ENCODE measurements at regions not wholly inside any gene's neighbourhood (a gene's known extent, or its start where the extent isn't known, plus 50 kb on each side); places are given as distances from the start of the nearest gene placed in this dataset.

- Histone ChIP-seq H3K4me3 (ENCODE audit: low read depth, low read length) (no peak overlapping the region), H3K4me1 (ENCODE audit: control insufficient read depth, insufficient read depth, low read length) (no peaks in the 10 kb centered on the region), H3K9ac (ENCODE audit: low read depth, low read length) (no peak overlapping the region), H3K27me3 (ENCODE audit: control insufficient read depth, insufficient read depth, low read length) (no peaks in the 10 kb centered on the region), H3K36me3 (ENCODE audit: control insufficient read depth, insufficient read depth, low read length) (no peaks in the 10 kb centered on the region), H3K9me3 (ENCODE audit: control insufficient read depth, insufficient read depth, low read length) (no peaks in the 10 kb centered on the region)
These were observed 135.1 kb downstream of the NSG2 start for GRCh38 chr5:174180639-174181038.

- Histone ChIP-seq H3K9ac (ENCODE audit: low read depth, low read length) (no peak overlapping the region), H3K27me3 (ENCODE audit: control insufficient read depth, insufficient read depth, low read length) (no peaks in the 10 kb centered on the region), H3K9me3 (ENCODE audit: control insufficient read depth, insufficient read depth, low read length) (no peaks in the 10 kb centered on the region), H3K36me3 (ENCODE audit: control insufficient read depth, insufficient read depth, low read length) (no peaks in the 10 kb centered on the region), H3K4me1 (ENCODE audit: control insufficient read depth, insufficient read depth, low read length) (no peaks in the 10 kb centered on the region), H3K4me3 (ENCODE audit: low read depth, low read length) (no peak overlapping the region)
These were observed 136.6 kb downstream of the NSG2 start for GRCh38 chr5:174182111-174182510.

GRCh38 chr5:174183701-174184100, 138.2 kb downstream of the NSG2 start:
- Histone ChIP-seq H3K9ac (ENCODE audit: low read depth, low read length) (no peak overlapping the region), H3K4me1 (ENCODE audit: control insufficient read depth, insufficient read depth, low read length) (no peaks in the 10 kb centered on the region), H3K9me3 (ENCODE audit: control insufficient read depth, insufficient read depth, low read length) (no peaks in the 10 kb centered on the region), H3K4me3 (ENCODE audit: low read depth, low read length) (no peak overlapping the region), H3K27me3 (ENCODE audit: control insufficient read depth, insufficient read depth, low read length) (no peaks in the 10 kb centered on the region), H3K36me3 (ENCODE audit: control insufficient read depth, insufficient read depth, low read length) (no peaks in the 10 kb centered on the region)

- H3K4me1 ChIP-seq (ENCODE audit: control insufficient read depth, insufficient read depth, low read length): no peaks in the 10 kb centered on the region
- H3K27me3 ChIP-seq (ENCODE audit: control insufficient read depth, insufficient read depth, low read length): no peaks in the 10 kb centered on the region
- no peaks in the 10 kb centered on the region for H3K36me3 ChIP-seq (ENCODE audit: control insufficient read depth, insufficient read depth, low read length)
- no peak overlapping the region for H3K9ac ChIP-seq (ENCODE audit: low read depth, low read length)
- no peaks in the 10 kb centered on the region for H3K9me3 ChIP-seq (ENCODE audit: control insufficient read depth, insufficient read depth, low read length)
- H3K4me3 ChIP-seq (ENCODE audit: low read depth, low read length): no peak overlapping the region
These were observed 140.0 kb downstream of the NSG2 start for GRCh38 chr5:174185506-174185905.

- Histone ChIP-seq H3K36me3 (ENCODE audit: control insufficient read depth, insufficient read depth, low read length) (no peaks in the 10 kb centered on the region), H3K9ac (ENCODE audit: low read depth, low read length) (no peak overlapping the region), H3K4me1 (ENCODE audit: control insufficient read depth, insufficient read depth, low read length) (no peaks in the 10 kb centered on the region), H3K4me3 (ENCODE audit: low read depth, low read length) (no peak overlapping the region), H3K9me3 (ENCODE audit: control insufficient read depth, insufficient read depth, low read length) (no peaks in the 10 kb centered on the region), H3K27me3 (ENCODE audit: control insufficient read depth, insufficient read depth, low read length) (no peaks in the 10 kb centered on the region)
These were observed 140.7 kb downstream of the NSG2 start for GRCh38 chr5:174186096-174186695.

- no peaks in the 10 kb centered on the region for H3K4me1 ChIP-seq (ENCODE audit: control insufficient read depth, insufficient read depth, low read length)
- H3K4me3 ChIP-seq (ENCODE audit: low read depth, low read length): no peak overlapping the region
- no peaks in the 10 kb centered on the region for H3K27me3 ChIP-seq (ENCODE audit: control insufficient read depth, insufficient read depth, low read length)
- H3K9me3 ChIP-seq (ENCODE audit: control insufficient read depth, insufficient read depth, low read length): no peaks in the 10 kb centered on the region
- H3K36me3 ChIP-seq (ENCODE audit: control insufficient read depth, insufficient read depth, low read length): no peaks in the 10 kb centered on the region
- H3K9ac ChIP-seq (ENCODE audit: low read depth, low read length): no peak overlapping the region
These were observed 141.5 kb downstream of the NSG2 start for GRCh38 chr5:174187001-174187400.

- no peak overlapping the region for H3K9ac ChIP-seq (ENCODE audit: low read depth, low read length)
- H3K4me1 ChIP-seq (ENCODE audit: control insufficient read depth, insufficient read depth, low read length): no peaks in the 10 kb centered on the region
- no peaks in the 10 kb centered on the region for H3K9me3 ChIP-seq (ENCODE audit: control insufficient read depth, insufficient read depth, low read length)
- H3K36me3 ChIP-seq (ENCODE audit: control insufficient read depth, insufficient read depth, low read length): no peaks in the 10 kb centered on the region
- no peaks in the 10 kb centered on the region for H3K27me3 ChIP-seq (ENCODE audit: control insufficient read depth, insufficient read depth, low read length)
- H3K4me3 ChIP-seq (ENCODE audit: low read depth, low read length): no peak overlapping the region
These were observed 142.0 kb downstream of the NSG2 start for GRCh38 chr5:174187481-174187880.

GRCh38 chr5:174188295-174188694, 142.8 kb downstream of the NSG2 start:
- no peaks in the 10 kb centered on the region for H3K9me3 ChIP-seq (ENCODE audit: control insufficient read depth, insufficient read depth, low read length)
- H3K36me3 ChIP-seq (ENCODE audit: control insufficient read depth, insufficient read depth, low read length): no peaks in the 10 kb centered on the region
- no peaks in the 10 kb centered on the region for H3K27me3 ChIP-seq (ENCODE audit: control insufficient read depth, insufficient read depth, low read length)
- H3K9ac ChIP-seq (ENCODE audit: low read depth, low read length): no peak overlapping the region
- H3K4me3 ChIP-seq (ENCODE audit: low read depth, low read length): no peak overlapping the region
- no peaks in the 10 kb centered on the region for H3K4me1 ChIP-seq (ENCODE audit: control insufficient read depth, insufficient read depth, low read length)

GRCh38 chr5:174189654-174190541, 144.4 kb downstream of the NSG2 start:
- Histone ChIP-seq H3K9ac (ENCODE audit: low read depth, low read length) (no peak overlapping the region), H3K36me3 (ENCODE audit: control insufficient read depth, insufficient read depth, low read length) (no peaks in the 10 kb centered on the region), H3K9me3 (ENCODE audit: control insufficient read depth, insufficient read depth, low read length) (no peaks in the 10 kb centered on the region), H3K27me3 (ENCODE audit: control insufficient read depth, insufficient read depth, low read length) (no peaks in the 10 kb centered on the region), H3K4me3 (ENCODE audit: low read depth, low read length) (no peak overlapping the region), H3K4me1 (ENCODE audit: control insufficient read depth, insufficient read depth, low read length) (no peaks in the 10 kb centered on the region)

- no peaks in the 10 kb centered on the region for H3K4me1 ChIP-seq (ENCODE audit: control insufficient read depth, insufficient read depth, low read length)
- H3K9me3 ChIP-seq (ENCODE audit: control insufficient read depth, insufficient read depth, low read length): no peaks in the 10 kb centered on the region
- H3K27me3 ChIP-seq (ENCODE audit: control insufficient read depth, insufficient read depth, low read length): no peaks in the 10 kb centered on the region
- no peak overlapping the region for H3K9ac ChIP-seq (ENCODE audit: low read depth, low read length)
- no peak overlapping the region for H3K4me3 ChIP-seq (ENCODE audit: low read depth, low read length)
- no peaks in the 10 kb centered on the region for H3K36me3 ChIP-seq (ENCODE audit: control insufficient read depth, insufficient read depth, low read length)
These were observed 145.6 kb downstream of the NSG2 start for GRCh38 chr5:174191076-174191475.

- no peaks in the 10 kb centered on the region for H3K9me3 ChIP-seq (ENCODE audit: control insufficient read depth, insufficient read depth, low read length)
- no peaks in the 10 kb centered on the region for H3K36me3 ChIP-seq (ENCODE audit: control insufficient read depth, insufficient read depth, low read length)
- no peak overlapping the region for H3K4me3 ChIP-seq (ENCODE audit: low read depth, low read length)
- no peaks in the 10 kb centered on the region for H3K4me1 ChIP-seq (ENCODE audit: control insufficient read depth, insufficient read depth, low read length)
- no peak overlapping the region for H3K9ac ChIP-seq (ENCODE audit: low read depth, low read length)
- no peaks in the 10 kb centered on the region for H3K27me3 ChIP-seq (ENCODE audit: control insufficient read depth, insufficient read depth, low read length)
These were observed 146.5 kb downstream of the NSG2 start for GRCh38 chr5:174191850-174192655.

Measured in iPS-15b (cell line).